ENCODE measurements at regions not wholly inside any gene's neighbourhood (a gene's known extent, or its start where the extent isn't known, plus 50 kb on each side); places are given as distances from the start of the nearest gene placed in this dataset.

- TF ChIP-seq POLR2A (IDR thresholded peaks at IDR 0.05) = no peak
- no peak for TF ChIP-seq CTCF (IDR thresholded peaks at IDR 0.05)
Observed at GRCh38 chr2:18792684-18793083, 203.3 kb upstream of the NT5C1B start.

All from heart left ventricle (tissue), 13 donors.